H1 (cell line): ENCODE measurements at regions not wholly inside any gene's neighbourhood (a gene's known extent, or its start where the extent isn't known, plus 50 kb on each side); places are given as distances from the start of the nearest gene placed in this dataset.

Experiments used
- CTCF ChIA-PET: fragments of 300-600 bp; sonication (Branson Sonifier 250); formaldehyde crosslinking; loops from one replicate; lab custom pipeline; 2021; ENCODE audit not compliant: partially characterized antibody; lab: Charles Lee
- POLR2A ChIA-PET: fragments of 300-600 bp; sonication (Branson Sonifier 250); formaldehyde crosslinking; loops from one replicate; lab custom pipeline; 2021; ENCODE audit warnings: inconsistent platforms; ENCODE audit not compliant: partially characterized antibody; lab: Charles Lee
- DNase-seq, 2 experiments: peaks; one replicate each; pipeline versions ENCODE4 v3.0.0 to v3.0.0-alpha.2; 2010 to 2022; ENCODE audit warnings: low spot score in 2 of 2, low read depth in 1 of 2, mixed read lengths in 1 of 2
- FAIRE-seq: peaks from 2 replicates; lab custom pipeline; 2011; peaks lifted over from hg19 to GRCh38; lab: Jason Lieb, UNC
- H2AFZ ChIP-seq: 2 replicates; pipeline ENCODE4 v1.8.1; 2012; ENCODE audit warnings: low read length, inconsistent platforms
- H2AK5ac ChIP-seq: 2 replicates; pipeline ENCODE4 v1.6.1; 2013; ENCODE audit warnings: low read depth, low read length
- H2BK120ac ChIP-seq: replicated peaks from 2 replicates; pipeline ENCODE3; 2013; ENCODE audit warnings: low read depth, low read length, inconsistent platforms
- H2BK12ac ChIP-seq: 2 replicates; pipeline ENCODE4 v1.6.1; 2013; ENCODE audit warnings: low read depth, low read length
- H2BK15ac ChIP-seq: 2 replicates; pipeline ENCODE4 v1.6.1; 2013; ENCODE audit warnings: low read length
- H2BK20ac ChIP-seq: 2 replicates; pipeline ENCODE4 v1.6.1; 2013; ENCODE audit warnings: low read length
- H2BK5ac ChIP-seq: 2 replicates; pipeline ENCODE4 v1.6.1; 2013; ENCODE audit warnings: low read depth, low read length
- H3K14ac ChIP-seq: 2 replicates; pipeline ENCODE4 v1.6.1; 2013; ENCODE audit warnings: inconsistent platforms; ENCODE audit not compliant: insufficient read length
- H3K18ac ChIP-seq: 2 replicates; pipeline ENCODE4 v1.6.1; 2013; ENCODE audit warnings: low read length; ENCODE audit errors: extremely low read depth
- H3K23ac ChIP-seq: 2 replicates; pipeline ENCODE4 v1.6.1; 2013; ENCODE audit warnings: inconsistent platforms; ENCODE audit not compliant: insufficient read length
- H3K23me2 ChIP-seq: 2 replicates; pipeline ENCODE4 v1.6.1; 2013; ENCODE audit warnings: low read depth, low read length
- H3K27ac ChIP-seq: 2 replicates; pipeline ENCODE4 v1.6.1; 2011; ENCODE audit warnings: low read depth, low read length, inconsistent platforms
- H3K27me3 ChIP-seq, 4 experiments: replicated peaks in 1 of 4; 1 replicate in 1 of 4; 2 replicates in 3 of 4; pipeline versions ENCODE4 v1.6.1 to v1.8.1; 2011 to 2013; ENCODE audit warnings: low read length in 3 of 4, mild to moderate bottlenecking in 3 of 4, inconsistent platforms in 2 of 4, mixed read lengths in 2 of 4, moderate library complexity in 1 of 4; ENCODE audit not compliant: control insufficient read depth in 3 of 4, insufficient read depth in 3 of 4; ENCODE audit errors: extremely low read depth in 1 of 4
- H3K36me3 ChIP-seq, 4 experiments: 2 replicates each; pipeline versions ENCODE4 v1.6.1 to v1.8.1; 2011 to 2013; ENCODE audit warnings: mild to moderate bottlenecking in 4 of 4, low read length in 3 of 4, moderate library complexity in 2 of 4, control low read depth in 1 of 4, inconsistent platforms in 1 of 4; ENCODE audit not compliant: insufficient read depth in 4 of 4, control insufficient read depth in 2 of 4
- H3K4ac ChIP-seq: replicated peaks from 2 replicates; pipeline ENCODE3; 2013; ENCODE audit warnings: low read length, low read depth, mixed read lengths, inconsistent platforms; ENCODE audit not compliant: insufficient read length
- H3K4me1 ChIP-seq, 4 experiments: replicated peaks in 1 of 4; 1 replicate in 1 of 4; 2 replicates in 3 of 4; pipeline versions ENCODE4 v1.6.1 to v1.8.1; 2011 to 2013; ENCODE audit warnings: low read length in 3 of 4, inconsistent platforms in 2 of 4, mixed read lengths in 1 of 4; ENCODE audit not compliant: insufficient read depth in 4 of 4, control insufficient read depth in 3 of 4
- H3K4me2 ChIP-seq, 2 experiments: 2 replicates each; pipeline versions ENCODE4 v1.6.1 to v1.8.1; 2011 to 2013; ENCODE audit warnings: low read depth in 2 of 2, low read length in 2 of 2, control low read depth in 1 of 2, inconsistent platforms in 1 of 2, mild to moderate bottlenecking in 1 of 2; ENCODE audit not compliant: insufficient read depth in 1 of 2
- H3K4me3 ChIP-seq, 4 experiments: fragments of 200-600, 300-600 bp in 1 of 4; sonication (generic), shearing (Covaris generic), sonication (Bioruptor Twin) in 1 of 4; 2 replicates each; pipeline versions ENCODE4 v1.5.1 to v1.8.1; 2011 to 2016; ENCODE audit warnings: low read length in 4 of 4, low read depth in 3 of 4, control low read depth in 2 of 4, inconsistent platforms in 2 of 4, mild to moderate bottlenecking in 2 of 4, mixed read lengths in 1 of 4, moderate library complexity in 1 of 4; ENCODE audit not compliant: insufficient read depth in 2 of 4; ENCODE audit errors: extremely low read depth in 1 of 4
- H3K56ac ChIP-seq: replicated peaks from 2 replicates; pipeline ENCODE3; 2013; ENCODE audit warnings: low read depth, mild to moderate bottlenecking, mixed read lengths, low read length, inconsistent platforms; ENCODE audit not compliant: insufficient read length
- H3K79me1 ChIP-seq: 2 replicates; pipeline ENCODE4 v1.6.1; 2013; ENCODE audit warnings: low read depth, low read length, control low read depth
- H3K79me2 ChIP-seq, 2 experiments: 2 replicates each; pipeline versions ENCODE4 v1.6.1 to v1.8.1; 2012 to 2013; ENCODE audit warnings: low read length in 2 of 2, mild to moderate bottlenecking in 2 of 2, inconsistent platforms in 1 of 2; ENCODE audit not compliant: insufficient read depth in 2 of 2, control insufficient read depth in 1 of 2
- H3K9ac ChIP-seq, 4 experiments: replicated peaks in 1 of 4; 1 replicate in 1 of 4; 2 replicates in 3 of 4; pipeline versions ENCODE4 v1.6.1 to v1.8.1; 2011 to 2013; ENCODE audit warnings: low read depth in 3 of 4, low read length in 3 of 4, control low read depth in 2 of 4, mild to moderate bottlenecking in 2 of 4, moderate library complexity in 2 of 4, inconsistent platforms in 1 of 4; ENCODE audit errors: extremely low read depth in 1 of 4
- H3K9me3 ChIP-seq, 2 experiments: 2 replicates each; pipeline versions ENCODE4 v1.6.1 to v1.8.1; 2012 to 2013; ENCODE audit warnings: mild to moderate bottlenecking in 2 of 2, moderate library complexity in 2 of 2, control low read depth in 1 of 2, inconsistent platforms in 1 of 2, low read depth in 1 of 2, low read length in 1 of 2, mixed read lengths in 1 of 2; ENCODE audit not compliant: insufficient read depth in 2 of 2
- H4K20me1 ChIP-seq, 2 experiments: replicated peaks in 1 of 2; 2 replicates each; pipeline versions ENCODE3 to v1.8.1; 2011 to 2013; ENCODE audit warnings: inconsistent platforms in 2 of 2, low read length in 2 of 2, mild to moderate bottlenecking in 1 of 2; ENCODE audit not compliant: insufficient read depth in 2 of 2, control insufficient read depth in 1 of 2
- H4K5ac ChIP-seq: 2 replicates; pipeline ENCODE4 v1.6.1; 2013; ENCODE audit warnings: low read length, low read depth, mixed read lengths, inconsistent platforms; ENCODE audit not compliant: insufficient read length
- H4K8ac ChIP-seq: 2 replicates; pipeline ENCODE4 v1.8.0; 2013; ENCODE audit warnings: mild to moderate bottlenecking, moderate library complexity, low read length, inconsistent platforms; ENCODE audit not compliant: insufficient read depth; ENCODE audit errors: extremely low read depth
- H4K91ac ChIP-seq: replicated peaks from 2 replicates; pipeline ENCODE3; 2013; ENCODE audit warnings: low read length, mixed read lengths, inconsistent platforms; ENCODE audit not compliant: insufficient read length
- CBX5 ChIP-seq: fragments of 300-800, 300-1000 bp; sonication (generic); IDR thresholded peaks from 2 replicates; pipeline ENCODE4 v1.7.1; 2016; ENCODE audit warnings: antibody characterized with exemption, low read length, low read depth
- CHD2 ChIP-seq: IDR thresholded peaks from 2 replicates; pipeline ENCODE4 v1.6.1; 2012; ENCODE audit warnings: low read length, improper control_type of control experiment
- CTCF ChIP-seq, 3 experiments: IDR thresholded peaks; 1 replicate in 2 of 3; 2 replicates in 1 of 3; pipeline versions ENCODE4 v1.5.1 to v1.6.1; 2011; ENCODE audit warnings: low read length in 3 of 3, mild to moderate bottlenecking in 3 of 3, inconsistent platforms in 2 of 3, low read depth in 1 of 3, moderate library complexity in 1 of 3; ENCODE audit not compliant: insufficient read depth in 1 of 3; ENCODE audit errors: control extremely low read depth in 1 of 3
- EGR1 ChIP-seq: IDR thresholded peaks from 2 replicates; pipeline ENCODE4 v1.6.1; 2011; ENCODE audit warnings: low read depth, low read length, borderline replicate concordance
- KDM1A ChIP-seq: fragments of 200-600, 300-600 bp; sonication (generic); IDR thresholded peaks from 2 replicates; pipeline ENCODE4 v1.7.1; 2016; ENCODE audit warnings: mild to moderate bottlenecking, low read length, borderline replicate concordance
- MAFK ChIP-seq: IDR thresholded peaks from 2 replicates; pipeline ENCODE4 v1.6.1; 2012; ENCODE audit warnings: low read depth, mild to moderate bottlenecking, improper control_type of control experiment, low read length
- POLR2A ChIP-seq, 2 experiments: IDR thresholded peaks; 1 replicate in 1 of 2; 2 replicates in 1 of 2; pipeline ENCODE4 v1.6.1; 2011; ENCODE audit warnings: low read depth in 2 of 2, low read length in 2 of 2, mild to moderate bottlenecking in 2 of 2; ENCODE audit errors: control extremely low read depth in 1 of 2
- POLR2AphosphoS5 ChIP-seq: IDR thresholded peaks from 2 replicates; pipeline ENCODE4 v1.6.1; 2011; ENCODE audit warnings: low read depth, low read length
- POU5F1 ChIP-seq: IDR thresholded peaks from 2 replicates; pipeline ENCODE4 v1.6.1; 2011; ENCODE audit warnings: low read depth, mild to moderate bottlenecking, low read length, moderate library complexity
- TCF12 ChIP-seq: IDR thresholded peaks from 2 replicates; pipeline ENCODE4 v1.6.1; 2011; ENCODE audit warnings: low read depth, mild to moderate bottlenecking, low read length
- YY1 ChIP-seq: IDR thresholded peaks from 2 replicates; pipeline ENCODE4 v1.6.1; 2011; ENCODE audit warnings: low read depth, mild to moderate bottlenecking, low read length
- WGBS, 2 experiments: shearing (Covaris generic) in 1 of 2; methylation state at CpG; one replicate each; pipeline versions ENCODE4 v1.1.6 to v1.1.7; 2013 to 2015; ENCODE audit warnings: low lambda C conversion rate in 2 of 2, mixed read lengths in 2 of 2, inconsistent platforms in 1 of 2, low coverage in 1 of 2, missing lambda C conversion rate in 1 of 2; ENCODE audit not compliant: insufficient replicate concordance in 2 of 2, insufficient coverage in 1 of 2, insufficient read length in 1 of 2; ENCODE audit errors: extremely low coverage in 1 of 2, missing lambda C conversion rate in 1 of 2; 5-methylcytosine and 5-hydroxymethylcytosine counted together

- Histone ChIP-seq H4K91ac (no peak overlapping the region), H3K14ac (no peak overlapping the region), H3K79me1 (no peaks in the 10 kb centered on the region), H3K4me3 (no peak overlapping the region), H2AFZ (0 out of 2 replicates have a peak overlapping the region, but pooled peaks have one; percentile 85), H3K18ac (no peak overlapping the region), H2BK20ac (no peak overlapping the region), H4K8ac (no peak overlapping the region), H2BK12ac (no peak overlapping the region), H3K27me3 (no peaks in the 10 kb centered on the region), H3K9ac (no peak overlapping the region), H2BK15ac (no peak overlapping the region), H2AK5ac (no peak overlapping the region), H2BK120ac (no peak overlapping the region), H3K4ac (no peak overlapping the region), H3K4me1 (no peaks in the 10 kb centered on the region), H3K27ac (no peak overlapping the region), H3K56ac (no peak overlapping the region), H2BK5ac (no peak overlapping the region), H3K9me3 (peaks cover 29 to 34% of the 10 kb centered on the region in 2 experiments), H4K20me1 (no peaks in the 10 kb centered on the region), H4K5ac (no peak overlapping the region), H3K79me2 (no peaks in the 10 kb centered on the region), H3K4me2 (no peak overlapping the region), H3K36me3 (peaks cover 0 to 3% (median 0%) of the 10 kb centered on the region in 4 experiments; a peak in 1 of 8 replicates), H3K23ac (no peak overlapping the region), H3K23me2 (no peaks in the 10 kb centered on the region)
- CTCF ChIA-PET = interaction anchor here (0.6 to 1.6 kb wide), 14 partner anchors 8 to 625 kb away, joined by 3 to 12 read pairs (median 3); no protein-coding TSS in a partner anchor
- WGBS, 2 experiments = 93% methylated on average over 5 of the region's 5 CpGs; no CpG with 5 or more reads in 1 of the 2 experiments
- FAIRE-seq (no peak), DNase-seq (peak in 1 of 2 experiments; percentile 52)
- POLR2A ChIA-PET = no interaction called here
- TF ChIP-seq KDM1A = no peak
- no peak for TF ChIP-seq EGR1
- peak; percentile 33; the same call in 1 of the 2 replicates for TF ChIP-seq POU5F1
- TF ChIP-seq CTCF (IDR thresholded peaks at IDR 0.05; ENCODE audit: control extremely low read depth in 1 of 3, insufficient read depth in 1 of 3, low read depth in 1 of 3, low read length in 3 of 3) = peak; percentile 30 to 67 (median 47)
- no peak for TF ChIP-seq CBX5
- no peak for TF ChIP-seq POLR2AphosphoS5
- peak; percentile 52; the same call in 1 of the 2 replicates for TF ChIP-seq TCF12
- no peak for TF ChIP-seq CHD2
- TF ChIP-seq YY1 = 0 out of 2 replicates have a peak, but pooled peaks have one; percentile 16
- TF ChIP-seq MAFK = no peak
- TF ChIP-seq POLR2A (IDR thresholded peaks at IDR 0.05; ENCODE audit: control extremely low read depth in 1 of 2, low read depth in 2 of 2, low read length in 2 of 2) = no peak
These were observed 498.2 kb downstream of the KCNA4 start for GRCh38 chr11:29518389-29519174.
